WTC11 (cell line): ENCODE measurements at regions not wholly inside any gene's neighbourhood (a gene's known extent, or its start where the extent isn't known, plus 50 kb on each side); places are given as distances from the start of the nearest gene placed in this dataset.

Experiments used
- ATAC-seq: fragments of 200-7000 bp; cut with Tn5 transposase; 2 replicates; pipeline ENCODE4 v1.10.0; 2021; ENCODE audit warnings: mild to moderate bottlenecking, moderate library complexity
- CTCF ChIA-PET: fragments of 300-600 bp; sonication (Branson Sonifier 250); formaldehyde crosslinking; loops from one replicate; lab custom pipeline; 2021; ENCODE audit warnings: antibody characterized with exemption; lab: Charles Lee
- POLR2A ChIA-PET: fragments of 350-600 bp; sonication (Branson Sonifier 250); formaldehyde crosslinking; loops from one replicate; lab custom pipeline; 2021; ENCODE audit warnings: antibody characterized with exemption; lab: Charles Lee
- DNase-seq: peaks from one replicate; pipeline ENCODE4 v3.0.0; 2021; ENCODE audit warnings: low spot score
- H3K27ac Mint-ChIP-seq: 2 replicates; pipeline ENCODE4 v1.8.0; 2021; ENCODE audit warnings: mixed read lengths
- H3K27me3 Mint-ChIP-seq: 2 replicates; pipeline ENCODE4 v1.8.0; 2021; ENCODE audit warnings: low read depth, mild to moderate bottlenecking, moderate library complexity, mixed read lengths
- H3K36me3 Mint-ChIP-seq: 2 replicates; pipeline ENCODE4 v1.8.0; 2021; ENCODE audit warnings: mixed read lengths
- H3K4me1 Mint-ChIP-seq: 2 replicates; pipeline ENCODE4 v1.8.0; 2022; ENCODE audit warnings: mixed read lengths
- H3K4me3 Mint-ChIP-seq: 2 replicates; pipeline ENCODE4 v1.8.0; 2021; ENCODE audit warnings: mild to moderate bottlenecking, moderate library complexity, mixed read lengths
- H3K9me3 Mint-ChIP-seq: 2 replicates; pipeline ENCODE4 v1.8.0; 2021; ENCODE audit warnings: mixed read lengths
- CBFB ChIP-seq: sonication (generic); formaldehyde crosslinking; IDR thresholded peaks from 2 replicates; pipeline ENCODE4 v1.8.1; 2022; ENCODE audit warnings: mild to moderate bottlenecking, low read depth, missing genetic modification reagents
- ESRRA ChIP-seq: sonication (generic); formaldehyde crosslinking; IDR thresholded peaks from 2 replicates; pipeline ENCODE4 v1.8.1; 2022; ENCODE audit warnings: mild to moderate bottlenecking, missing genetic modification reagents, borderline replicate concordance
- FOXJ3 ChIP-seq: sonication (generic); formaldehyde crosslinking; IDR thresholded peaks from 2 replicates; pipeline ENCODE4 v1.9.0; 2021; ENCODE audit warnings: missing genetic modification reagents, mild to moderate bottlenecking, borderline replicate concordance
- GTF2I ChIP-seq: fragments of 250-450 bp; sonication (Bioruptor Pico); conservative IDR thresholded peaks from 2 replicates; pipeline ENCODE4 v1.4.0; 2021; ENCODE audit warnings: mild to moderate bottlenecking
- HMGA2 ChIP-seq: fragments of 250-450 bp; sonication (Bioruptor Pico); IDR thresholded peaks from 2 replicates; pipeline ENCODE4 v1.4.0; 2021; ENCODE audit warnings: mild to moderate bottlenecking, moderate library complexity
- RORB ChIP-seq: fragments of 250-450 bp; sonication (Bioruptor Pico); IDR thresholded peaks from 2 replicates; pipeline ENCODE4 v1.9.0; 2021; ENCODE audit warnings: mild to moderate bottlenecking
- SOX15 ChIP-seq: fragments of 250-450 bp; sonication (Bioruptor Pico); IDR thresholded peaks from 2 replicates; pipeline ENCODE4 v1.9.0; 2021; ENCODE audit warnings: mild to moderate bottlenecking
- TEAD1 ChIP-seq: sonication (generic); formaldehyde crosslinking; IDR thresholded peaks from 2 replicates; pipeline ENCODE4 v1.8.0; 2022; ENCODE audit warnings: mild to moderate bottlenecking, missing genetic modification reagents
- TF ChIP-seq, protein P1 (sequence below): fragments of 250-450 bp; sonication (Bioruptor Pico); IDR thresholded peaks from 2 replicates; pipeline ENCODE4 v1.8.0; 2021; ENCODE audit warnings: mild to moderate bottlenecking
- TF ChIP-seq, protein P2 (sequence below): sonication (generic); formaldehyde crosslinking; IDR thresholded peaks from 2 replicates; pipeline ENCODE4 v1.8.0; 2023; ENCODE audit warnings: missing genetic modification reagents
- TF ChIP-seq, protein P3 (sequence below): fragments of 200-600 bp; IDR thresholded peaks from 2 replicates; pipeline ENCODE4 v1.8.0; 2022; ENCODE audit warnings: antibody characterized with exemption
- TF ChIP-seq, protein P4 (sequence below): fragments of 250-450 bp; sonication (Bioruptor Pico); IDR thresholded peaks from 2 replicates; pipeline ENCODE4 v2.1.2; 2022; ENCODE audit warnings: mild to moderate bottlenecking, moderate library complexity
- TF ChIP-seq, protein P5 (sequence below): sonication (generic); formaldehyde crosslinking; conservative IDR thresholded peaks from 2 replicates; pipeline ENCODE4 v1.8.1; 2023; ENCODE audit warnings: mild to moderate bottlenecking, low read depth, missing genetic modification reagents, moderate library complexity
- TF ChIP-seq, protein P6 (sequence below): sonication (generic); formaldehyde crosslinking; IDR thresholded peaks from 2 replicates; pipeline ENCODE4 v1.8.1; 2023; ENCODE audit warnings: mild to moderate bottlenecking, missing genetic modification reagents

DNA sequence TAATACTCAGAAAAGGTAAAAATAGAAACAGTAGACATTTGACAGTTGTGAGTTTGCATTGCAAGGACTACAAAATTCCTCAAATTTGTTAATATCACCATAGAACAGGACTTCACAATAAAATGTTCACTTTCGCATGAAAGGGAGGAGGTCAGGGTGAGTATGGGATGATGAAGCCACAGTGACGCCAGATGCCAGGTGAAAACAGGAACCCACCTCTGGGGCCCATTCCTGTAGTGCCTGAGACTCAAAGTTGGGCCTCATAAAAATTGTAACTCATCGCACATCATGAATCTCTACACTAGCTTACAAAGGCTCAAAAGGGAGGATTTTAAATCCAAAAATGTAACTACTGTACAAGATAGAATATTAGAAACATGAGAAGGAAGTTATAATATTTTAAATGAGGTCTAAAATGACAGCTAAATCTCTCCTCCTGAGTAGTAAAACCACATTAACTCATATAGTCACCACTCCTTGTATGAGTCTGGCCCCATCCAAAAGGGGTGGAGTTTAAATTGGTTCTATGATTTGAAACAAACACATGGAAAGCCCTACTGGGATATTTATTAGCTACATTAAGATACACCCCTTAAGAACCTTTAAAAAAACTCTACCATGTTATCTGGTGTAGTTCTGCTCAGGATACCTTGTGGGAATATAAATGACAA lies 93.7 kb downstream of the ETS2 start:
- Mint-ChIP-seq H3K4me3 (no peak overlapping the region), H3K36me3 (no peaks in the 10 kb centered on the region), H3K27me3 (no peaks in the 10 kb centered on the region; the same call in 1 of the 2 replicates), H3K4me1 (peaks cover 5% of the 10 kb centered on the region; the same call in 1 of the 2 replicates), H3K9me3 (peaks cover 10% of the 10 kb centered on the region), H3K27ac (no peak overlapping the region)
- POLR2A ChIA-PET, result no interaction called here
- ATAC-seq, result no peak
- CTCF ChIA-PET, result no interaction called here
- DNase-seq, result no peak
- TF ChIP-seq, protein P1, sequence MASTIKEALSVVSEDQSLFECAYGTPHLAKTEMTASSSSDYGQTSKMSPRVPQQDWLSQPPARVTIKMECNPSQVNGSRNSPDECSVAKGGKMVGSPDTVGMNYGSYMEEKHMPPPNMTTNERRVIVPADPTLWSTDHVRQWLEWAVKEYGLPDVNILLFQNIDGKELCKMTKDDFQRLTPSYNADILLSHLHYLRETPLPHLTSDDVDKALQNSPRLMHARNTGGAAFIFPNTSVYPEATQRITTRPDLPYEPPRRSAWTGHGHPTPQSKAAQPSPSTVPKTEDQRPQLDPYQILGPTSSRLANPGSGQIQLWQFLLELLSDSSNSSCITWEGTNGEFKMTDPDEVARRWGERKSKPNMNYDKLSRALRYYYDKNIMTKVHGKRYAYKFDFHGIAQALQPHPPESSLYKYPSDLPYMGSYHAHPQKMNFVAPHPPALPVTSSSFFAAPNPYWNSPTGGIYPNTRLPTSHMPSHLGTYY (CRISPR knock-in tag), result no peak
- TF ChIP-seq FOXJ3 (CRISPR knock-in tag), result no peak
- no peak for TF ChIP-seq SOX15 (CRISPR knock-in tag)

DNA sequence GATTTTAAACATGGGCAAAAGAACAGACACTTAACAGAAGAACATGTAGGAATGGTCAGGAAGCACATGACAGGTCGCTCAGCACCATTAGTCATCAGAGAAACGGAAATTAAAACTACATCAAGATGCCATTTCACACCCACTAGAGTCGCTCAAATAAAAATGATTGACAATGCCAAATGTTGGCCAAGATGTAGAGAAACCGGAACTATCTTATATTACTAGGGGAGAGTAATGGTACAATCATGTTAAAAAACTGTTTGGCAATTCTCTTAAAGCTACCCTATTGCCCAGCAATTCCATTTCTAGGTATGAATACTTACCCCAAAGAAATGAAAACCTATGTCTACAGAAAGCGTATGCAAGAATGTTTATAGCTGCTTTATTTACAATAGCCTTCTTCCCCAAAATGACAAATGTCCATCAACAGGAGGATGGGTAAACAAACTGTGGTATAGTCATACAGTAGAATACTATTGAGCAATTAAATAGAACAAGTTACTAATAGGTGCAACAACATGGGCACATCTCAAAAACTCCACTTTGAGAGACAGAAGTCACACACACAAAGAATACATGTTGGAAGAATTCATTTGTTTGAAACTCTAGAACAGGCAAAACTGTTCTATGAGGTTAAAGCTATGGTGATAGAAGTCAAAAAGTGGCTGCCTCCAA lies 92.8 kb downstream of the ETS2 start:
- ATAC-seq (no peak), DNase-seq (no peak)
- Mint-ChIP-seq H3K27me3 (no peaks in the 10 kb centered on the region; the same call in 1 of the 2 replicates), H3K4me1 (peaks cover under 1% of the 10 kb centered on the region; the same call in 1 of the 2 replicates), H3K4me3 (no peak overlapping the region), H3K9me3 (peaks cover 15% of the 10 kb centered on the region), H3K36me3 (no peaks in the 10 kb centered on the region), H3K27ac (no peak overlapping the region)
- CTCF ChIA-PET, result no interaction called here
- POLR2A ChIA-PET, result no interaction called here
- no peak for TF ChIP-seq HMGA2
- TF ChIP-seq, protein P2, sequence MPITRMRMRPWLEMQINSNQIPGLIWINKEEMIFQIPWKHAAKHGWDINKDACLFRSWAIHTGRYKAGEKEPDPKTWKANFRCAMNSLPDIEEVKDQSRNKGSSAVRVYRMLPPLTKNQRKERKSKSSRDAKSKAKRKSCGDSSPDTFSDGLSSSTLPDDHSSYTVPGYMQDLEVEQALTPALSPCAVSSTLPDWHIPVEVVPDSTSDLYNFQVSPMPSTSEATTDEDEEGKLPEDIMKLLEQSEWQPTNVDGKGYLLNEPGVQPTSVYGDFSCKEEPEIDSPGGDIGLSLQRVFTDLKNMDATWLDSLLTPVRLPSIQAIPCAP (CRISPR knock-in tag), result no peak
- TF ChIP-seq, protein P3, sequence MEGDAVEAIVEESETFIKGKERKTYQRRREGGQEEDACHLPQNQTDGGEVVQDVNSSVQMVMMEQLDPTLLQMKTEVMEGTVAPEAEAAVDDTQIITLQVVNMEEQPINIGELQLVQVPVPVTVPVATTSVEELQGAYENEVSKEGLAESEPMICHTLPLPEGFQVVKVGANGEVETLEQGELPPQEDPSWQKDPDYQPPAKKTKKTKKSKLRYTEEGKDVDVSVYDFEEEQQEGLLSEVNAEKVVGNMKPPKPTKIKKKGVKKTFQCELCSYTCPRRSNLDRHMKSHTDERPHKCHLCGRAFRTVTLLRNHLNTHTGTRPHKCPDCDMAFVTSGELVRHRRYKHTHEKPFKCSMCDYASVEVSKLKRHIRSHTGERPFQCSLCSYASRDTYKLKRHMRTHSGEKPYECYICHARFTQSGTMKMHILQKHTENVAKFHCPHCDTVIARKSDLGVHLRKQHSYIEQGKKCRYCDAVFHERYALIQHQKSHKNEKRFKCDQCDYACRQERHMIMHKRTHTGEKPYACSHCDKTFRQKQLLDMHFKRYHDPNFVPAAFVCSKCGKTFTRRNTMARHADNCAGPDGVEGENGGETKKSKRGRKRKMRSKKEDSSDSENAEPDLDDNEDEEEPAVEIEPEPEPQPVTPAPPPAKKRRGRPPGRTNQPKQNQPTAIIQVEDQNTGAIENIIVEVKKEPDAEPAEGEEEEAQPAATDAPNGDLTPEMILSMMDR, result no peak
- no peak for TF ChIP-seq GTF2I (CRISPR knock-in tag)
- TF ChIP-seq, protein P4, sequence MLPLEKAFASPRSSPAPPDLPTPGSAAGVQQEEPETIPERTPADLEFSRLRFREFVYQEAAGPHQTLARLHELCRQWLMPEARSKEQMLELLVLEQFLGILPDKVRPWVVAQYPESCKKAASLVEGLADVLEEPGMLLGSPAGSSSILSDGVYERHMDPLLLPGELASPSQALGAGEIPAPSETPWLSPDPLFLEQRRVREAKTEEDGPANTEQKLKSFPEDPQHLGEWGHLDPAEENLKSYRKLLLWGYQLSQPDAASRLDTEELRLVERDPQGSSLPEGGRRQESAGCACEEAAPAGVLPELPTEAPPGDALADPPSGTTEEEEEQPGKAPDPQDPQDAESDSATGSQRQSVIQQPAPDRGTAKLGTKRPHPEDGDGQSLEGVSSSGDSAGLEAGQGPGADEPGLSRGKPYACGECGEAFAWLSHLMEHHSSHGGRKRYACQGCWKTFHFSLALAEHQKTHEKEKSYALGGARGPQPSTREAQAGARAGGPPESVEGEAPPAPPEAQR (CRISPR knock-in tag), result no peak
- no peak for TF ChIP-seq TEAD1 (CRISPR knock-in tag)
- TF ChIP-seq, protein P5, sequence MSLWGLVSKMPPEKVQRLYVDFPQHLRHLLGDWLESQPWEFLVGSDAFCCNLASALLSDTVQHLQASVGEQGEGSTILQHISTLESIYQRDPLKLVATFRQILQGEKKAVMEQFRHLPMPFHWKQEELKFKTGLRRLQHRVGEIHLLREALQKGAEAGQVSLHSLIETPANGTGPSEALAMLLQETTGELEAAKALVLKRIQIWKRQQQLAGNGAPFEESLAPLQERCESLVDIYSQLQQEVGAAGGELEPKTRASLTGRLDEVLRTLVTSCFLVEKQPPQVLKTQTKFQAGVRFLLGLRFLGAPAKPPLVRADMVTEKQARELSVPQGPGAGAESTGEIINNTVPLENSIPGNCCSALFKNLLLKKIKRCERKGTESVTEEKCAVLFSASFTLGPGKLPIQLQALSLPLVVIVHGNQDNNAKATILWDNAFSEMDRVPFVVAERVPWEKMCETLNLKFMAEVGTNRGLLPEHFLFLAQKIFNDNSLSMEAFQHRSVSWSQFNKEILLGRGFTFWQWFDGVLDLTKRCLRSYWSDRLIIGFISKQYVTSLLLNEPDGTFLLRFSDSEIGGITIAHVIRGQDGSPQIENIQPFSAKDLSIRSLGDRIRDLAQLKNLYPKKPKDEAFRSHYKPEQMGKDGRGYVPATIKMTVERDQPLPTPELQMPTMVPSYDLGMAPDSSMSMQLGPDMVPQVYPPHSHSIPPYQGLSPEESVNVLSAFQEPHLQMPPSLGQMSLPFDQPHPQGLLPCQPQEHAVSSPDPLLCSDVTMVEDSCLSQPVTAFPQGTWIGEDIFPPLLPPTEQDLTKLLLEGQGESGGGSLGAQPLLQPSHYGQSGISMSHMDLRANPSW (CRISPR knock-in tag), result no peak
- no peak for TF ChIP-seq ESRRA (CRISPR knock-in tag)
- TF ChIP-seq, protein P6, sequence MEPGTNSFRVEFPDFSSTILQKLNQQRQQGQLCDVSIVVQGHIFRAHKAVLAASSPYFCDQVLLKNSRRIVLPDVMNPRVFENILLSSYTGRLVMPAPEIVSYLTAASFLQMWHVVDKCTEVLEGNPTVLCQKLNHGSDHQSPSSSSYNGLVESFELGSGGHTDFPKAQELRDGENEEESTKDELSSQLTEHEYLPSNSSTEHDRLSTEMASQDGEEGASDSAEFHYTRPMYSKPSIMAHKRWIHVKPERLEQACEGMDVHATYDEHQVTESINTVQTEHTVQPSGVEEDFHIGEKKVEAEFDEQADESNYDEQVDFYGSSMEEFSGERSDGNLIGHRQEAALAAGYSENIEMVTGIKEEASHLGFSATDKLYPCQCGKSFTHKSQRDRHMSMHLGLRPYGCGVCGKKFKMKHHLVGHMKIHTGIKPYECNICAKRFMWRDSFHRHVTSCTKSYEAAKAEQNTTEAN (CRISPR knock-in tag), result no peak
- no peak for TF ChIP-seq CBFB
- TF ChIP-seq RORB, result no peak
